Mammary epithelial cell (primary cell): ENCODE measurements at regions not wholly inside any gene's neighbourhood (a gene's known extent, or its start where the extent isn't known, plus 50 kb on each side); places are given as distances from the start of the nearest gene placed in this dataset.

ENCODE experiments used
- EZH2 ChIP-seq: IDR thresholded peaks from 2 replicates; pipeline ENCODE4 v1.6.1; 2012; ENCODE audit warnings: low read length, inconsistent platforms, borderline replicate concordance
- TF ChIP-seq, protein P1 (sequence below), 2 donors: IDR thresholded peaks in 1 of 2; conservative IDR thresholded peaks in 1 of 2; 2 replicates each; pipeline ENCODE4 v1.5.1; 2011 to 2012; ENCODE audit warnings: inconsistent platforms in 2 of 2, low read length in 2 of 2, mild to moderate bottlenecking in 2 of 2, control low read depth in 1 of 2, low read depth in 1 of 2; ENCODE audit not compliant: insufficient read depth in 1 of 2; ENCODE audit errors: extremely low read depth in 1 of 2

DNA sequence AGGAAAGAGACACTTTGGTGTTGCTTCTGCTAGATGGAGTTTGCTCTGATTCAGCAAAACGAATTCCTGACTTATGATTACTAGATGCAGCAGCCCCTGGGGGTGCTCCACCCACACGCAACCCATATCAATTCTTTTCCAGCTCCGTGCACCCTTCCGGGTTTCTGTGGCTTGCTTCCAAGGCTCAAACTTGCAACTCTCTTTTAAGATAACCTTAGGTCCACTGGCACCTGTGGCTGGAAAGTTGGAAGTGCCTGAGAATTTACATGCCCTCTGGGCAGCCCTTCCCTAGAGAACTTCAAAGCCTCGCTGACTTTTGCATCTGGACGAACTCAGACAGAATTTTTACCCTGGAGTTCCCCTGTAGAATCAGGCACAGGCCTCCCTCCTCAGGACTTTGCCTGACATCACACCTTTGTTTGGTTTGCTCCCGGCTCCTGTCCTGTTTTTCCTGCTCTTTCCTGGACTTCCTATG, 224.9 kb downstream of the SNX18 start:
- TF ChIP-seq, protein P1, sequence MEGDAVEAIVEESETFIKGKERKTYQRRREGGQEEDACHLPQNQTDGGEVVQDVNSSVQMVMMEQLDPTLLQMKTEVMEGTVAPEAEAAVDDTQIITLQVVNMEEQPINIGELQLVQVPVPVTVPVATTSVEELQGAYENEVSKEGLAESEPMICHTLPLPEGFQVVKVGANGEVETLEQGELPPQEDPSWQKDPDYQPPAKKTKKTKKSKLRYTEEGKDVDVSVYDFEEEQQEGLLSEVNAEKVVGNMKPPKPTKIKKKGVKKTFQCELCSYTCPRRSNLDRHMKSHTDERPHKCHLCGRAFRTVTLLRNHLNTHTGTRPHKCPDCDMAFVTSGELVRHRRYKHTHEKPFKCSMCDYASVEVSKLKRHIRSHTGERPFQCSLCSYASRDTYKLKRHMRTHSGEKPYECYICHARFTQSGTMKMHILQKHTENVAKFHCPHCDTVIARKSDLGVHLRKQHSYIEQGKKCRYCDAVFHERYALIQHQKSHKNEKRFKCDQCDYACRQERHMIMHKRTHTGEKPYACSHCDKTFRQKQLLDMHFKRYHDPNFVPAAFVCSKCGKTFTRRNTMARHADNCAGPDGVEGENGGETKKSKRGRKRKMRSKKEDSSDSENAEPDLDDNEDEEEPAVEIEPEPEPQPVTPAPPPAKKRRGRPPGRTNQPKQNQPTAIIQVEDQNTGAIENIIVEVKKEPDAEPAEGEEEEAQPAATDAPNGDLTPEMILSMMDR (conservative IDR thresholded peaks at IDR 0.05 in 1 of 2, IDR thresholded peaks at IDR 0.05 in 1 of 2; ENCODE audit: extremely low read depth in 1 of 2, insufficient read depth in 1 of 2, low read depth in 1 of 2, low read length in 2 of 2) = peak in 1 of 2 donors; percentile 60
- no peak for TF ChIP-seq EZH2
